H1 (cell line): ENCODE measurements at regions not wholly inside any gene's neighbourhood (a gene's known extent, or its start where the extent isn't known, plus 50 kb on each side); places are given as distances from the start of the nearest gene placed in this dataset.
A peak's percentile ranks its signal among the peaks of the same experiment; 100 is the strongest.

Experiments
- CTCF ChIA-PET: fragments of 300-600 bp; sonication (Branson Sonifier 250); formaldehyde crosslinking; loops from one replicate; lab custom pipeline; 2021; ENCODE audit not compliant: partially characterized antibody; lab: Charles Lee
- POLR2A ChIA-PET: fragments of 300-600 bp; sonication (Branson Sonifier 250); formaldehyde crosslinking; loops from one replicate; lab custom pipeline; 2021; ENCODE audit warnings: inconsistent platforms; ENCODE audit not compliant: partially characterized antibody; lab: Charles Lee
- DNase-seq, 2 experiments: peaks; one replicate each; pipeline versions ENCODE4 v3.0.0 to v3.0.0-alpha.2; 2010 to 2022; ENCODE audit warnings: low spot score in 2 of 2, low read depth in 1 of 2, mixed read lengths in 1 of 2
- FAIRE-seq: peaks from 2 replicates; lab custom pipeline; 2011; peaks lifted over from hg19 to GRCh38; lab: Jason Lieb, UNC
- H2AFZ ChIP-seq: 2 replicates; pipeline ENCODE4 v1.8.1; 2012; ENCODE audit warnings: low read length, inconsistent platforms
- H2AK5ac ChIP-seq: 2 replicates; pipeline ENCODE4 v1.6.1; 2013; ENCODE audit warnings: low read depth, low read length
- H2BK120ac ChIP-seq: replicated peaks from 2 replicates; pipeline ENCODE3; 2013; ENCODE audit warnings: low read depth, low read length, inconsistent platforms
- H2BK12ac ChIP-seq: 2 replicates; pipeline ENCODE4 v1.6.1; 2013; ENCODE audit warnings: low read depth, low read length
- H2BK15ac ChIP-seq: 2 replicates; pipeline ENCODE4 v1.6.1; 2013; ENCODE audit warnings: low read length
- H2BK20ac ChIP-seq: 2 replicates; pipeline ENCODE4 v1.6.1; 2013; ENCODE audit warnings: low read length
- H2BK5ac ChIP-seq: 2 replicates; pipeline ENCODE4 v1.6.1; 2013; ENCODE audit warnings: low read depth, low read length
- H3K14ac ChIP-seq: 2 replicates; pipeline ENCODE4 v1.6.1; 2013; ENCODE audit warnings: inconsistent platforms; ENCODE audit not compliant: insufficient read length
- H3K18ac ChIP-seq: 2 replicates; pipeline ENCODE4 v1.6.1; 2013; ENCODE audit warnings: low read length; ENCODE audit errors: extremely low read depth
- H3K23ac ChIP-seq: 2 replicates; pipeline ENCODE4 v1.6.1; 2013; ENCODE audit warnings: inconsistent platforms; ENCODE audit not compliant: insufficient read length
- H3K23me2 ChIP-seq: 2 replicates; pipeline ENCODE4 v1.6.1; 2013; ENCODE audit warnings: low read depth, low read length
- H3K27ac ChIP-seq: 2 replicates; pipeline ENCODE4 v1.6.1; 2011; ENCODE audit warnings: low read depth, low read length, inconsistent platforms
- H3K27me3 ChIP-seq, 4 experiments: replicated peaks in 1 of 4; 1 replicate in 1 of 4; 2 replicates in 3 of 4; pipeline versions ENCODE4 v1.6.1 to v1.8.1; 2011 to 2013; ENCODE audit warnings: low read length in 3 of 4, mild to moderate bottlenecking in 3 of 4, inconsistent platforms in 2 of 4, mixed read lengths in 2 of 4, moderate library complexity in 1 of 4; ENCODE audit not compliant: control insufficient read depth in 3 of 4, insufficient read depth in 3 of 4; ENCODE audit errors: extremely low read depth in 1 of 4
- H3K36me3 ChIP-seq, 4 experiments: 2 replicates each; pipeline versions ENCODE4 v1.6.1 to v1.8.1; 2011 to 2013; ENCODE audit warnings: mild to moderate bottlenecking in 4 of 4, low read length in 3 of 4, moderate library complexity in 2 of 4, control low read depth in 1 of 4, inconsistent platforms in 1 of 4; ENCODE audit not compliant: insufficient read depth in 4 of 4, control insufficient read depth in 2 of 4
- H3K4ac ChIP-seq: replicated peaks from 2 replicates; pipeline ENCODE3; 2013; ENCODE audit warnings: low read length, low read depth, mixed read lengths, inconsistent platforms; ENCODE audit not compliant: insufficient read length
- H3K4me1 ChIP-seq, 4 experiments: replicated peaks in 1 of 4; 1 replicate in 1 of 4; 2 replicates in 3 of 4; pipeline versions ENCODE4 v1.6.1 to v1.8.1; 2011 to 2013; ENCODE audit warnings: low read length in 3 of 4, inconsistent platforms in 2 of 4, mixed read lengths in 1 of 4; ENCODE audit not compliant: insufficient read depth in 4 of 4, control insufficient read depth in 3 of 4
- H3K4me2 ChIP-seq, 2 experiments: 2 replicates each; pipeline versions ENCODE4 v1.6.1 to v1.8.1; 2011 to 2013; ENCODE audit warnings: low read depth in 2 of 2, low read length in 2 of 2, control low read depth in 1 of 2, inconsistent platforms in 1 of 2, mild to moderate bottlenecking in 1 of 2; ENCODE audit not compliant: insufficient read depth in 1 of 2
- H3K4me3 ChIP-seq, 4 experiments: fragments of 200-600, 300-600 bp in 1 of 4; sonication (generic), shearing (Covaris generic), sonication (Bioruptor Twin) in 1 of 4; 2 replicates each; pipeline versions ENCODE4 v1.5.1 to v1.8.1; 2011 to 2016; ENCODE audit warnings: low read length in 4 of 4, low read depth in 3 of 4, control low read depth in 2 of 4, inconsistent platforms in 2 of 4, mild to moderate bottlenecking in 2 of 4, mixed read lengths in 1 of 4, moderate library complexity in 1 of 4; ENCODE audit not compliant: insufficient read depth in 2 of 4; ENCODE audit errors: extremely low read depth in 1 of 4
- H3K56ac ChIP-seq: replicated peaks from 2 replicates; pipeline ENCODE3; 2013; ENCODE audit warnings: low read depth, mild to moderate bottlenecking, mixed read lengths, low read length, inconsistent platforms; ENCODE audit not compliant: insufficient read length
- H3K79me1 ChIP-seq: 2 replicates; pipeline ENCODE4 v1.6.1; 2013; ENCODE audit warnings: low read depth, low read length, control low read depth
- H3K79me2 ChIP-seq, 2 experiments: 2 replicates each; pipeline versions ENCODE4 v1.6.1 to v1.8.1; 2012 to 2013; ENCODE audit warnings: low read length in 2 of 2, mild to moderate bottlenecking in 2 of 2, inconsistent platforms in 1 of 2; ENCODE audit not compliant: insufficient read depth in 2 of 2, control insufficient read depth in 1 of 2
- H3K9ac ChIP-seq, 4 experiments: replicated peaks in 1 of 4; 1 replicate in 1 of 4; 2 replicates in 3 of 4; pipeline versions ENCODE4 v1.6.1 to v1.8.1; 2011 to 2013; ENCODE audit warnings: low read depth in 3 of 4, low read length in 3 of 4, control low read depth in 2 of 4, mild to moderate bottlenecking in 2 of 4, moderate library complexity in 2 of 4, inconsistent platforms in 1 of 4; ENCODE audit errors: extremely low read depth in 1 of 4
- H3K9me3 ChIP-seq, 2 experiments: 2 replicates each; pipeline versions ENCODE4 v1.6.1 to v1.8.1; 2012 to 2013; ENCODE audit warnings: mild to moderate bottlenecking in 2 of 2, moderate library complexity in 2 of 2, control low read depth in 1 of 2, inconsistent platforms in 1 of 2, low read depth in 1 of 2, low read length in 1 of 2, mixed read lengths in 1 of 2; ENCODE audit not compliant: insufficient read depth in 2 of 2
- H4K20me1 ChIP-seq, 2 experiments: replicated peaks in 1 of 2; 2 replicates each; pipeline versions ENCODE3 to v1.8.1; 2011 to 2013; ENCODE audit warnings: inconsistent platforms in 2 of 2, low read length in 2 of 2, mild to moderate bottlenecking in 1 of 2; ENCODE audit not compliant: insufficient read depth in 2 of 2, control insufficient read depth in 1 of 2
- H4K5ac ChIP-seq: 2 replicates; pipeline ENCODE4 v1.6.1; 2013; ENCODE audit warnings: low read length, low read depth, mixed read lengths, inconsistent platforms; ENCODE audit not compliant: insufficient read length
- H4K8ac ChIP-seq: 2 replicates; pipeline ENCODE4 v1.8.0; 2013; ENCODE audit warnings: mild to moderate bottlenecking, moderate library complexity, low read length, inconsistent platforms; ENCODE audit not compliant: insufficient read depth; ENCODE audit errors: extremely low read depth
- H4K91ac ChIP-seq: replicated peaks from 2 replicates; pipeline ENCODE3; 2013; ENCODE audit warnings: low read length, mixed read lengths, inconsistent platforms; ENCODE audit not compliant: insufficient read length
- ATF3 ChIP-seq: IDR thresholded peaks from 2 replicates; pipeline ENCODE4 v1.6.1; 2011; ENCODE audit warnings: low read depth, mild to moderate bottlenecking, low read length; ENCODE audit not compliant: insufficient read depth
- CHD1 ChIP-seq: IDR thresholded peaks from 2 replicates; pipeline ENCODE4 v1.6.1; 2012; ENCODE audit warnings: low read depth, low read length, improper control_type of control experiment
- KDM1A ChIP-seq: fragments of 200-600, 300-600 bp; sonication (generic); IDR thresholded peaks from 2 replicates; pipeline ENCODE4 v1.7.1; 2016; ENCODE audit warnings: mild to moderate bottlenecking, low read length, borderline replicate concordance
- MAFK ChIP-seq: IDR thresholded peaks from 2 replicates; pipeline ENCODE4 v1.6.1; 2012; ENCODE audit warnings: low read depth, mild to moderate bottlenecking, improper control_type of control experiment, low read length
- SUZ12 ChIP-seq: fragments of 200-600 bp; sonication (generic); IDR thresholded peaks from 2 replicates; pipeline ENCODE4 v1.6.1; 2012; ENCODE audit warnings: mild to moderate bottlenecking, inconsistent platforms, low read length, moderate library complexity, mixed read lengths
- TBP ChIP-seq: IDR thresholded peaks from 2 replicates; pipeline ENCODE4 v1.6.1; 2011; ENCODE audit warnings: low read depth, low read length, improper control_type of control experiment
- YY1 ChIP-seq: IDR thresholded peaks from 2 replicates; pipeline ENCODE4 v1.6.1; 2011; ENCODE audit warnings: low read depth, mild to moderate bottlenecking, low read length
- WGBS, 2 experiments: shearing (Covaris generic) in 1 of 2; methylation state at CpG; one replicate each; pipeline versions ENCODE4 v1.1.6 to v1.1.7; 2013 to 2015; ENCODE audit warnings: low lambda C conversion rate in 2 of 2, mixed read lengths in 2 of 2, inconsistent platforms in 1 of 2, low coverage in 1 of 2, missing lambda C conversion rate in 1 of 2; ENCODE audit not compliant: insufficient replicate concordance in 2 of 2, insufficient coverage in 1 of 2, insufficient read length in 1 of 2; ENCODE audit errors: extremely low coverage in 1 of 2, missing lambda C conversion rate in 1 of 2; 5-methylcytosine and 5-hydroxymethylcytosine counted together

- Histone ChIP-seq H2AFZ (0 out of 2 replicates have a peak overlapping the region, but pooled peaks have one; percentile 19), H2BK5ac (no peak overlapping the region), H4K8ac (no peak overlapping the region), H2BK120ac (no peak overlapping the region), H3K9ac (no peak overlapping the region), H3K4me1 (no peaks in the 10 kb centered on the region), H2BK15ac (no peak overlapping the region), H3K79me1 (no peaks in the 10 kb centered on the region), H3K18ac (no peak overlapping the region; the same call in 1 of the 2 replicates), H3K79me2 (no peaks in the 10 kb centered on the region), H2BK20ac (no peak overlapping the region), H3K27me3 (no peaks in the 10 kb centered on the region), H3K9me3 (no peaks in the 10 kb centered on the region), H4K91ac (no peak overlapping the region), H3K23ac (no peak overlapping the region), H3K36me3 (no peaks in the 10 kb centered on the region), H2BK12ac (no peak overlapping the region), H2AK5ac (no peak overlapping the region), H4K20me1 (no peaks in the 10 kb centered on the region), H3K4me2 (no peak overlapping the region), H3K23me2 (no peaks in the 10 kb centered on the region), H3K27ac (no peak overlapping the region), H3K56ac (no peak overlapping the region), H3K4me3 (no peak overlapping the region), H4K5ac (no peak overlapping the region), H3K14ac (no peak overlapping the region), H3K4ac (no peak overlapping the region)
- 53% methylated on average over 7 of the region's 7 CpGs; no CpG with 5 or more reads in 1 of the 2 experiments for WGBS, 2 experiments
- ChIA-PET POLR2A (no interaction called here), CTCF (interaction anchor here (0.8 kb wide), 1 partner anchor 134 kb away, joined by 3 read pairs; no protein-coding TSS in a partner anchor)
- TF ChIP-seq YY1 (no peak), CHD1 (no peak), MAFK (no peak), TBP (no peak), ATF3 (no peak), SUZ12 (no peak), KDM1A (no peak)
- no peak for DNase-seq
- no peak for FAIRE-seq
Measured at GRCh38 chr4:127196655-127197352, 436.0 kb upstream of the INTU start.
